ENCODE measurements at regions not wholly inside any gene's neighbourhood (a gene's known extent, or its start where the extent isn't known, plus 50 kb on each side); places are given as distances from the start of the nearest gene placed in this dataset.
"Not testable (repeated sequence)": the region's sequence is repeated elsewhere in the genome, so short reads cannot be mapped to it uniquely, and the experiment has no call there.

DNA sequence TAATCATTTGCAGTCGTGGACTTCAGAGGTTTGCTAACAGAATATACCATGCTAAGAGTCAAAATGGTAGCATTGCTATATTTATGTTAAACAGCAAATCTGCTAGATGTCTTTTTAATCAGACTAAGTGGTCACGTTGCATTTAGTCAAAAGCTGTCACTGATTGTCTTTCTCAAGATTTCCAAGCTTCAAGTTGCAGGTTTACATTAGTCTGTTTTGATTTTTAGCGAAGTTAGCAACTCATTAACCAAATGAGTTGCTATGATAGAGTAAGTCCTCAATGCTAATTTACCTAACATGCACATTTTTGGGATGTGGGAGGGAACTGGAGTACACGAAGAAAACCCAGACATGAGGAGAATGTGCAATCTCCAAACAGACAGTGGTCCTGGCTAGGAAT is 653.2 kb downstream of the TNS3 start:
- DNase-seq: no peak

DNA sequence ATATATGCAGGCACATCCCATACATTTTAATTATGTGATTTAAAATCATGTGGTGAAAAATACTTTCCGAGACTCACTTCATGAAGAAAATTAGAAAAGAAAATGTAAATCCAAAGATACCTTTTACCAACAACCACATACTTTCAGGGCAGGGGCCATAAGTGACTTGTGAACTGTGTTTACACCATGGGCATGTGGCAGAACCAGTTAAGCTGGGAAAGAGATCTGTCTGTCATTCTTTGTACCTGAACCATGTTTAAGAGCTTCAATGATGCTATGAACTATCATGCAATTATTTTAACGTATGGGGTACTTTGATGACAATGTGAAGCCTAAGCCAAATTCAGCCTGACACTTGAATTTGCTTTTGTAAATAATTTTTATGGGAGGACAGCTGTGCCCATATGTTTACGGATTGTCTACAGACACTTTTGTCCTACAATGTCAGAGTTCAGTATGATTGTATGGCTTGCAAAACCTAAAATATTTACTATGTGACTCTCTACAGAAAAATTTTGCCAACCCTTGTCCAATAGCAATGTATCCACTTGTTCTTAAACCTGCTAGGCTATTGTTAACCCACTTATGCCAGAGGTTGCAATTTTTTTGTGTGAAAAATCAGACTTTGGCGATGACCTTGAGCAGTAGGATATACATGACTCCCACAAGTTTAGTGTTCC is 654.6 kb downstream of the TNS3 start:
- DNase-seq: no peak

DNA sequence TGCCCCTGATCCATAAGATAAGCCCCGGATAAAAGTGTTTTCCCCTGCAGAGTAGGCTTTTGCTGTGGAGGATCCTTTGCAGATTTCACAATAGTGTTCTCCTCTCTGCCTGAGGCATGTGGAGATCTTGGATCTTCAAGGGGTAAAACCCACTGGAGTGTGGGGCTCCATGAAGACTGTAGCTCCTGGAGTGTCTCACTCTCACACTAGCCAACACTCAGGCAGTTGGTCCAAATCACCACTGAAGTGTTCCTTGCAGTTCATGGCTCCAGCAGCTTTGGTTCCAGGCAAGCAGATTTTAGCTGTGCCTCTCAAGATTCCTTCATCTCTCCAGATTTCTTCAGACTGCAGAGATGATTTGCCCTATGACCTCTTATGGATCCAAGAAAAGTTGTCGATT is 665.3 kb downstream of the TNS3 start:
- DNase-seq: no peak

DNA sequence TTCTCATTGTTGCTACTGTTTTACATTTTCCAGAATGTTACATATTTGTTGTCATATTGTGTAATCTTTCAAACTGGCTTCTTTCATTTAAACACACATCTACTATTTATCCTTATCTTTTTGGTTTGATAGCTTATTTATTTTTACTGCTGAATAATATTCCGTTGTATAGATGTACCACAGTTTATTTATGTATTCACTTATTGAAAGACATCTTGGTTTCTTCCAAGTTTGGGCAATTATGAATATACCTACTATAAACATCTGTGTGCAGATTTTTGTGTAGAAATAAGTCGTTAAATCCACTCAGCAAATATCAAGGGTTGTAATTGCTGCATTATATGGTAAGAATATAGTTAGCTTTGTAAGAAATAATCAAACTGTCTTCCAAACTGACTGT is 669.2 kb downstream of the TNS3 start:
- no peak for DNase-seq

DNA sequence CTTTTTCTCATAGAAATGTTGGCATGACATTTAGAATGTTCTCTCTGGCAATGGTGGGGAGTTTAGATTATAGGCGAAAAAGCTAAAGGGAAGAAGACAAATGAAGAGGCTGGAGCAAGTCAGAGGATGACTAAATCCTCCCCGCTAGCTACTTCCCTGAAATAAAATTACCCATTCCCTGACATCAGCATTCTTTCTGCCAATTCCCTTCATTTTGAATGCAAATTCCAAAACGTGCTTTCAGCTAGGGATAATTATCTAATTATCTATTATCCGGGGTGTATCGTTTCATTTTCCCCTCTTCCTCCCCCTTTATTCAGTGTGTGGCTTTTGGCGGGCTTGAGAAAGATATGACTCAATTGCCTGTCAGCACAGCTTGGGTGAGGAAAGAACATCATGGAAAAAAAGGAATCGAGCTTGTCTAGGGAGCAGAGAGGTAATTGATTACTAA is 672.3 kb downstream of the TNS3 start:
- no peak for DNase-seq

DNA sequence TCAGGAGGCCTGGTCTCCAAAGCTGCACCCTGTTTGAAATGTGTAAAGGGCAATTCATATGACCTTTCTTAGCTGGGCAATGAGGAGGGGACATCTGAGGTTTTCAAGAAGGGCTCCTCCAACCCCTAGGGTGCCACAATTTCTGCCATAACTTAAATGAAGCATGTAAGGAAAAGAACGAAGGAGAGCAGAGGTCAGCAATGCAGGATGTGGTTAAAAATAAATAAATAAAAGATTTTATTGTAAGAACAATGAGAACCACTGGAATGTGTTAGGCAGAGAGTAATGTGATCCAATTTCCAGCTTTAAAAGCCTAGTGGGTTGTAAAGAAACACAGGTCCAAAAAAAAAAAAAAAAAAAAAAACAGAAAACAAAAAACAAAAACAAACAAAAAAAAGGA is 673.1 kb downstream of the TNS3 start:
- no peak for DNase-seq

DNA sequence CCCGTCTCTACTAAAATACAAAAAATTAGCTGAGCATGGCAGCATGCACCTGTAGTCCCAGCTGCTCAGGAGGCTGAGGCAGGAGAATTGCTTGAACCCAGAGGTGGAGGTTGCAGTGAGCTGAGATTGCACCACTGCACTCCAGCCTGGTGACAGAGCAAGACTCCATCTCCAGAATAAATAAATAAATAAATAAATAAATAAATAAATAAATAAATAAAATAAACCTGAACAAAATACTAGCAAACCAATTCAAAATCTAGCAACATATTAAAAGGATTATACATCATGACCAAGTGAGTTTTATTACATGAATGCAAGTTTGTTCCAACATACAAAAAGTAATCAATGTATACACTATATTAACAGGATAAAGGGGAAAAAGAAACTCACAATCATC is 677.4 kb downstream of the TNS3 start:
- DNase-seq: not testable (repeated sequence)

DNA sequence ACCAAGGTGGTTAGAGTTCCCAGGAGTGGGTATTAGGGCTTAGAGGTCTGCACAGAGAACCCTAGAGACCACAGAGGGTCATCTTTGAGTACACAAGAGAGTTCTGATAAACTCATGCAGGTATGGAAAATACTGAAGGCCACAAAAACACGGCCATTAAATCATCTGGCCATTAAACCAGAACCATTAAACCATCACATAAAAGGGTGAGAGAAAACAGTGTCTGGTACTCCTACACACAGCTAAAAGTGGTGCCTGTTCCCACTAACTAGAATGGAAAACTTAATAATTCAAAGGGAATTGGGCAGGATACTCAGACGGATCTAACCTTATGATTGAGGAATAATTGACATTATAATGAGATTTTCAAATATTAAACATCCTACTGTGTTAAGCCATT is 679.4 kb downstream of the TNS3 start:
- no peak for DNase-seq

DNA sequence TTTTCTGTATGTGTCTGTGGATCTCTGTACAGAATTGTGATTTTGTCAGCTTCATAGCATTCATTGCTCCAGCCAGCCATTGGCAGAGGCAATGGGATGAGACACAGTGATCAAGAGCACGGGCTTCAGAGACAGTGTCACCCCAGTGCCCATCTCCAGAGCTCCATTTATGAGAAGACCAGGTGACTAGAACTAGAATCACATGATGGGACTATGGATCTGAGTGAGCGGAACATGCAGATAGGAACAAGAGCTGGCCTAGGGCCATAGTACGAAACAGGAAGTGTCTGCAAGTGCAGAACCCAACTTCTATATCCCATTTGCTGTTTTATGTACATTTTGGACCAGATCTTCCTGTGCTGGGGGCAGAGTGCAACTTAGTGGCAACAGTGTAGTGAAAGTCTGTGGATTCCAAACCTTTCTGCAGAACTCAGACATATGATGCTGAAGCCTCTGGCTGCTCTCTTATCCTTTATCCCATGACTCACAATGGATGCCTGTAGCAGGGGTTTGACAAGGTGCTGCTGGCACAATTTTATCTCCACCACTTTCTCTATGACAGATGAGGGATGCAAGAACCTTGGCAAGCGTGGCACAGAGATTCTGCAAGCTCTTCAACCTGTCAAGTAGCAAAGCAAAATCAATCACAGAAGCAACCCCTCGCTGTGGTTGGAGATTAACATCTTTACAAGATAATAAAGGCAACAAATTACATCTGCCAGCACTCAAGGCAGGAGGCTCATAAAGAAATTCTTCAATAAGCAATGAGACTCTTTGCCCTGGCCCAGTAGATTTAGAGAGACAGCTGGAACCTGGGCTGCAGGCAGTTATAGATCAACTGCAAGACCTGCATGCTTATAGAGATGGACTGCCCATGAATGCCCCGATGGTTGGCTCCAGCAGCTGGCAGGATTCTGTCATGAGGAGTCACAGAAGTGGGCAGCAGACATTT is 681.3 kb downstream of the TNS3 start:
- no peak for DNase-seq

DNA sequence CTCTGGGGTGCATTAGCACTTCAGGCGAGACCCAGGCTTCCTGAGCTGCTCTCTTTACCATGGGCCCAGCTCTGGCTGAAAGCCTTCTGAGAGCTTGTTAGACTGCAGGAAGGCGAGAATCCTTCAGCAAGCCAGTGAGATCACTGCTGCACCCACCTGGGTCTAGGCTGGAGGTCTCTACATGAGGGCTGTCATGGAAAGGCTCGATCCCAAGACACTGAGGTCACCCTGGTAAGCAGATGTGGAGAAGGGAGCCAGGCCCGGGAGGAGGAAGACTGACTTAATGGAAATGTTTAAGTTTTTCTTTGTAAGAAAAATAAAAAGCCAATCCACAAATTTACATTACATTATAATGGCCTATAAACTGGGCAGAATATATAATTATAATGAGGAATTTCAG is 684.5 kb downstream of the TNS3 start:
- DNase-seq: no peak

DNA sequence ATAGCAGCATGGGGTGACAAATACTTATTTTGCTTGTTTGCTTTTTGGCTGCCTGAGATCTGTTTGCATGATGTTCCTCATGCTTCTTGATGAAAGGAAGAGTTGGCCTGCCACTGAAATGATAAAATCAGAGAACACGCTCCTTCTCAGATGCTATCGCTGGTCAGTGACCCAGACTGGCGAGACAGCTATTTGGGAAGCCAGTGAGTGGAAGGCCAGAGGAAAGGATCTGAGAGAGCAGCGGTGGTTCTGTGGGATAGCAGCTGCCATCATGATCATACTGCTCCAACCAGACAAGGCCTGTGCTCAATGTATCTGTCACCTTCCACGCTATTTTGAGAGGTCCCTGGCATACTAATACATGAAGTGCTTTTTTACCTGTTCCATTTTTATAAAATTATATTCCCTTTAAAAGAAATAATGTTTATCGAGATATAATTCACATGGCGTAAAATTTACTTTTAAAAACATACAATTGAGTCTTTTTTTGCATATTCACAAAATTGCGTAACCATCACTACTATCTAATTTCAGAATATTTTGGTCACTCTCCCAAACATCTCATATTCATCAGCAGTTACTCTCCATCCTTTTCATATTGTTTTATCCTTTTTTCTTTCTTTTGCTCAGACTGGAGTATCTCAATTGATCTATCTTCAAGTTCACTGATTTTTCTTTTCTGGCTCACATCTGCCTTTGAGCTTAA is 695.1 kb downstream of the TNS3 start:
- no peak for DNase-seq

DNA sequence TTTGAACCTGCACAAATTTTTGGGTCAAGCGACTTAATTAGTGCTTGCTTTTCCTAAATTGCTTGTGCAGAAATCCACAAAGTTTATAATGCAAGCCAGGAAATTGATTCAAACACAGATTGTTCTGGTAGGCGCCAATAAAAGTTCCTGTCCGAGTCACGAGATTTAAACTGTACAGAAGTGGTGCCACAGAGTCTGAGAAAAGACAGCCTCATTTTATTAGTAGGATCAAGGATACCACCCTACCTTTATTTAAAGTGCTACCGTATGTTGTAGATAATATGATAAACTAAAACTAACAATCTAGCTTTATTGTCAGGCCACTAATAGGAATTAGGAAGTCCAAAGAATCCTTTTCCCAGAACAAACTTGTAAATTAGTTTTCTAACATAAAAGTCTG is 696.7 kb downstream of the TNS3 start:
- DNase-seq: no peak

DNA sequence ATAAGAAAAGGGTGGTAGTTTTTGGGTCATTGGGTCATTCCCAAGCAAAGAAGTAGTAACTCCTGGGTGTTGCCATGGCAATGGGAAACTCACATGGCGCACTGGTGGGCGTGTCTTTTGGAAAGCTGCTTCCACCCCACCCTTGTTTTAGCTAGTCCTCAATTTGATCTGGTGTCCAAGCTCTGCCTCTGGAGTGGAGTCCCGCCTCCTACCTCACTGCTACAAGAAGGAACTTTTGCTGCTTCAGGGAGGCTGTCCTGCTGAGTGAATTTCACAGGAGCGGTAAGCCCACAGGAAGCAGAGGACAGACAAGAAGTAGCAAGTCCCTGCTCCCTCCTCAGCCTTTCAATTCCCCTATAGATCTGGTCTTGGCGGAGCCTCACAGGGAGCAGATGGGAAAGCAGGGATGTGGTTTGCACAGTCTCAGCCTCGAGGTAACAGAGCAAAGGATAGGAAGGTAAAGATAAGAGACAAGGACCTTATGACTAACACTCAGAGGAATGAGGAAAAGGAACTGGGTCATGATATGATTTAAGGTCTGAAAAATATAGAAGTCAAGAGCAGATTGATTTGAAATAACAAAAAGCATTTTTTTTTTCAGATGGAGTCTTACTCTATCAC is 700.3 kb downstream of the TNS3 start:
- no peak for DNase-seq

DNA sequence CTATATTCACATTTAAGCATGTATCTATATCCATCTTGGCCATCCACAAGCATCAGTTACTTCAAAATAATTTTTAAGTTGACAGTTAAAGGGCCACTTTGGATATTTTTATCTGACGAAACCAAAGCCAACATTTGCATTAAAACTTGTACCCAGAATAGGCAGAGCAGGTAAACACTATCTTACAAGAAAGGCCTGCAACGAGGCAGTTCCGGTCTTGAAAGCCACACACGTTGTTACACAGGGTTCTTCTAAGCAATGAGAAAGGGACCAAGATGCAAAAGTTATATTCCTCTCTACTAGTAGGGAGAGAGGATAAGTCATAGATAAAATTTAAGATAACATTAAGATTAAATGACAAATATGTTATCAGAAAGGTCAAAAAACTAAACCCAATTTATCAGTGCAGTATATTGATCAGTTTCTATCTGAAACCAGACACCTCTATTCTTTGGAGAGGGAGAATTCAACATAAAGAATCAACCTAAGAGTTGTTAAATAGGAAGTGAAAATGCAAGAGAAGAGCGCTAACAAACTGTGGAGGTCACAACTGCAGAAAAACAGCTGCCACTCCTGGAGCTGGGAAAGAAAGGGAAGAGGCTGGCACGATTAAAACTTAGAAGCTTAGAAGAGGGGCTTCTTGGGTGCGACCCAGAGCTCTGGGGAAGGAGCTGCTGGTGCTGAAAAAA is 701.3 kb downstream of the TNS3 start:
- DNase-seq: no peak

DNA sequence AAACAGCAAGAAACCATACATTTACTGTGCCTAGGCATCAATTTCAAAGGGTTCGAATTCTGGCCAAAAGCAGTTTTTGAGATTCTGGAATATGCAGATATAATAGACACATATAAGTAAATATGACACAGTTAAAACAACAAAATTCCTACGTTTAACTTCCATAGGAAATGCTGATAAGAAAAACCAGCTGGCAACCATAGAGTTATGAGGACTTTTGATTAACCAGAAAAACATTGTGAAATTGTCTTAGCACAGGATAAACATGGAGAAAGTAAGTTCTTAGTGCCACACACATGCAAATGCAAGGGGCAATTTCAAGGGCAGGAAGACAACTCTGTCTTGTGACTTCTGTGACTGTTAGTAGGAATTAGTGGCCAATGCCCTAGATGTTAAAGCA is 702.1 kb downstream of the TNS3 start:
- no peak for DNase-seq

DNA sequence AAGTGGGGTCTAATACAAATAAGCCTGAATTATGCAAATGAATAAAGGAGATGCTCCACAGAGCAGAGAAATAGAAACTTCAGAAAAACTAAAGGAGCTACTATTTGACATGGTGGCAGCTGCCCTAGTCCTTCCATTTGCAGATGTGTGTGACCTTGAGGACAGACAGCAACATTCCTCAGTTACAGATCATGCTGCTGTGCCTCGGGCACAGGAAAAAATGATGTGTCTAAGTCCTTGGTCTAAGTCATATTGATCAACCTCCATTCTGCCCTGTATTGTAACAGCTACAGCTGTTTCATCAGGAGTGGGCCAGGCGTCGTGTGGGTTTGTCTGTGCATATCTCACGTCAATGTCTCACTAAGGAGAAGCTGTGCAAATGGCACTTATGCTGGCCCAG is 710.4 kb downstream of the TNS3 start:
- no peak for DNase-seq

DNA sequence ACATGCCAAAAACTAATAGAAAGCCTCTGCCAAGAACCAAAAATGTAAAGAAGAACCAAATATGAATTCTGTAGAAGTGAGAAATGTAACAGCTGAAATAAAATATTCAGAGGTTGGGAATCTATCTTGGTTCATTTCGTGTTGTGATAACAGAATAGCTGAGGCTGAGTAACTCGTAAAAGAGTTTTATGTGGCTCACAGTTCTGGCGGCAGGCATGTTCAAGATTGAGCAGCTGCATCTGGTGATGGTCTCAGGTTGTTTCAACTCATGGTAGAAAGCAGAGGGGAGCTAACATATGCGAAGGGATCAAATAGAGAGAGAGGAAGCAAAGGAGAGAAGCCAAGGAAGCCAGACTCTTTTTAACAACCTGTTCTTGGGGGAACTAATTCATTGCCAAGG is 717.2 kb downstream of the TNS3 start:
- DNase-seq: no peak

DNA sequence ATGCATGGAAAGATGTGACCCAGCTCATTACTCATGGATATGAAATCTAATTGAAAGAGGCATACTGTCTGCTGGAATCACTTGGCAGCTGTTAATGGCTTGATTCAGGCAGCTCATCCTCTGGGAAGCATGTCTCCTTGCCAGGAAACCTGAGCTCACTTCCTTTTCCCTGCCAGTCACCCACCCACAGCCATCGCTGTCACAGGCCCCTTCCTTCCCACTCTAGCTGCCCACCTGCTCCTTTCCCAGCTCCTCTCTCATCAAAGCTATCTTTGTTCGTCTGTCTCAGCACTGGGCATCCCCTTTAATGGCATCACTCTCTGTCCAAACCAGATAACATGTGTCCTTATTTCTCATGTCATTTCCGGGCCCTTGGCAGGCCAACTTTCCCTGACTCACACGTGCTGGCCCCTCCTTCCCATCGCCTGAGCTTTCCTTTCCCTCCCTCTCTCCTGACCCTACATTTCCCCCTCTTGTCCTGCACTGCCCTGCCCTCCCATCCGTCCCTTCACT is 721.9 kb downstream of the TNS3 start:
- DNase-seq: no peak

DNA sequence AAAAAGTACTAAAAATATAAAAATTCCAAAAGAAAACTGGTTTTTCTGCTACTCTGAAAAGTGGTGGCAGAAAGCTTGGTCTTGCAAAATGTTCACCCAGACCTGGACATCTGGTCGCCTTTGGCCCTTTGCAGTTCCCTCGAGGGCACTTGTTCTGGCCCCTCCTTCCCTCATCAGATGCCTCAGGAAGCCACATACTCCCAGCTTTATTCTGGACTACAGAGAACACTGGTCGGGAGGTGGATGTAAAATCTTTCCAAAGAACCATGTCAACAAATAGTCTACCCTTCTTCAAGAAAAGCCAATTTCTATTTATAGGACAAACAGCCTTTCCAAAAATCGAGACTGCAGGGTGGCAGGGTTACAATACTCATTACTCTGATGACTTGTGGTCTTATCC is 726.1 kb downstream of the TNS3 start:
- no peak for DNase-seq

DNA sequence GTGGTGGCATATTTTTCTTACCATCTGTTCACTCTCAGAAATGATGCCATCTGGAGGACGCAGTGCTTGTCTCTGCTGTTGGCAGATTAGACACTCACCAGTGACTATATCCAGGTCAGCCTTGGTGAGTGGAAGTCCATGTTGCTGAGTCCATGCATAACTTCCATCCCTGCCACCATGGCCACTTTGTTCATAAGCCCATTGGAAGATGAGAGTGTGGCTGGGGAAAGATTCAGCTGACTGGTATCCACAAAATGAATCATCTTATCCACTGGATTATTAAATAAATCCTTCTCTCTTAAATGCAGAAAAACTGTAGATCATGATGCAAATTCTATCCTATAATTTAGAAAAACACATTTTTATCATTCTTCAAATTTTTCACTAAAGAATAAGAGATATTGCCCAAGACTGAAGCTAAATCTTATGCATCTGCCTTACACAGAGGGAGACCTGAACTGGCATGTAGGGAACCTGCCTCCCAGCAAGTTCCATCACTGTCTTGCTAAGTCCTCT is 726.9 kb downstream of the TNS3 start:
- no peak for DNase-seq

DNA sequence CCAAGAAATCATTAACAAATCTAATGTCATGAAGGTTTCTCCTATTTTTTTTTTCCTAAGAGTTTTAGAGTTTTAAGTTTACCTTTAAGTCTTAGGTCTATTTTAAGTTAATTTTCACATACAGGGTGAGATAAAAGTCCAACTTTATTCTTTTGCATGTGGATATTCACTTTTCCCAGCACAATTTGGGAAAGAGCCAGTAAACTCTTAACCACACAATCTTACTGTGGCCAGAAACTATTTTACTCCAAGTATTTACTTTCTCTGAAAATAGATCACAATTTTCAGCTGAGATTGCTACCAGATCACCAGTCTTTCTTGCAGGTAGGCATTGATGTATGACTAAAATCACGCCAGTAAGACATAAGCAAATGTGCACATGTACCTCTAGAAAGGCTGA is 728.5 kb downstream of the TNS3 start:
- DNase-seq: no peak

DNA sequence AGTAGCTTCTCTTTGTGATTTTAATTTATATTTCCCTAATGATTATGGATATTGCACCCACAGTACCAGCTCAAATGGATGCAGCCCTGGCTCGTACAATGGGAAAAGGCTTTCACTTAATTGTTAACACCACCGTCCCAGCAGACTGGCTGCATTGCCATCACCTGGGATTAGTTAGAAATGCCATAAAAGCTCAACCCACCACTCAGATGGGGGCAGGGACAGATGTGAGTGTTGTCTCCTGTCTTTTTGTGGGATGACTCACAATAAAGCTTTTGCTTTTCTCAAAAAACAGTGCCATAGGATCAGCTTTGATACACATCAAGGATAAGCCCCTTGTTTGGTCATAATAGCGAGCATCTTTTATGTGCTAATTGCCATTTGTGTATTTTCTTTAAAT is 729.1 kb downstream of the TNS3 start:
- DNase-seq: no peak
